Peyer's patch (tissue), 4 donors: ENCODE measurements at regions not wholly inside any gene's neighbourhood (a gene's known extent, or its start where the extent isn't known, plus 50 kb on each side); places are given as distances from the start of the nearest gene placed in this dataset.

Experiments used
- DNase-seq, 3 donors: peaks; one replicate each; pipeline ENCODE4 v3.0.0-alpha.2; 2017 to 2019
- H3K27ac ChIP-seq, 4 donors: fragments of 200-600 bp; sonication (generic); one replicate each; pipeline ENCODE4 v1.5.1; 2016 to 2019
- H3K27me3 ChIP-seq, 2 donors: fragments of 200-600 bp; sonication (generic); one replicate each; pipeline ENCODE4 v1.5.1; 2019
- H3K36me3 ChIP-seq, 3 donors: fragments of 200-600 bp; sonication (generic); one replicate each; pipeline ENCODE4 v1.5.1; 2016 to 2019
- H3K4me1 ChIP-seq, 4 donors: fragments of 200-600 bp; sonication (generic); one replicate each; pipeline ENCODE4 v1.5.1; 2016 to 2019
- H3K4me3 ChIP-seq, 4 donors: fragments of 200-600 bp; sonication (generic); 1 replicate in 3 of 4; 2 replicates in 1 of 4; pipeline ENCODE4 v1.5.1; 2016 to 2019; ENCODE audit warnings: mild to moderate bottlenecking in 1 of 4
- H3K9me3 ChIP-seq, 4 donors: fragments of 200-600 bp; sonication (generic); one replicate each; pipeline ENCODE4 v1.5.1; 2016 to 2019; ENCODE audit warnings: mild to moderate bottlenecking in 1 of 4
- CTCF ChIP-seq, 6 experiments: fragments of 450-650 bp in 4 of 6; fragments of 200-600 bp in 2 of 6; sonication (generic) in 1 of 6; IDR thresholded peaks; one replicate each; pipeline ENCODE4 v1.5.1; 2017 to 2019; ENCODE audit warnings: antibody characterized with exemption in 6 of 6, mild to moderate bottlenecking in 3 of 6, moderate library complexity in 1 of 6
- POLR2A ChIP-seq, 2 donors: fragments of 450-650 bp; IDR thresholded peaks; one replicate each; pipeline ENCODE4 v1.5.1; 2017; ENCODE audit warnings: antibody characterized with exemption in 2 of 2, mild to moderate bottlenecking in 2 of 2, moderate library complexity in 2 of 2

GRCh38 chr14:37843954-37844607, 248.7 kb downstream of the TTC6 start:
- no peaks in the 10 kb centered on the region for H3K9me3 ChIP-seq
- H3K4me1 ChIP-seq, result no peaks in the 10 kb centered on the region
- TF ChIP-seq POLR2A (IDR thresholded peaks at IDR 0.05) (no peak), CTCF (IDR thresholded peaks at IDR 0.05) (no peak)
- no peak overlapping the region for H3K27ac ChIP-seq
- H3K36me3 ChIP-seq, result no peaks in the 10 kb centered on the region
- no peaks in the 10 kb centered on the region for H3K27me3 ChIP-seq
- no peak for DNase-seq
- H3K4me3 ChIP-seq, result no peak overlapping the region

- Histone ChIP-seq H3K4me1 (no peaks in the 10 kb centered on the region), H3K27ac (no peak overlapping the region), H3K4me3 (no peak overlapping the region), H3K27me3 (no peaks in the 10 kb centered on the region), H3K9me3 (no peaks in the 10 kb centered on the region), H3K36me3 (no peaks in the 10 kb centered on the region)
- no peak for DNase-seq
- no peak for TF ChIP-seq POLR2A (IDR thresholded peaks at IDR 0.05)
- no peak for TF ChIP-seq CTCF (IDR thresholded peaks at IDR 0.05)
Measured at GRCh38 chr14:37844614-37845013, 249.2 kb downstream of the TTC6 start.

- H3K36me3 ChIP-seq, result no peaks in the 10 kb centered on the region
- H3K4me3 ChIP-seq, result no peak overlapping the region
- H3K27ac ChIP-seq, result no peak overlapping the region
- H3K27me3 ChIP-seq, result no peaks in the 10 kb centered on the region
- DNase-seq, result no peak
- no peak for TF ChIP-seq POLR2A (IDR thresholded peaks at IDR 0.05)
- no peak for TF ChIP-seq CTCF (IDR thresholded peaks at IDR 0.05)
- H3K9me3 ChIP-seq, result no peaks in the 10 kb centered on the region
- no peaks in the 10 kb centered on the region for H3K4me1 ChIP-seq
Measured at GRCh38 chr14:37848985-37849621, 253.7 kb downstream of the TTC6 start.

GRCh38 chr14:37851054-37851453, 255.6 kb downstream of the TTC6 start:
- no peaks in the 10 kb centered on the region for H3K9me3 ChIP-seq
- no peaks in the 10 kb centered on the region for H3K27me3 ChIP-seq
- no peak overlapping the region for H3K27ac ChIP-seq
- no peaks in the 10 kb centered on the region for H3K36me3 ChIP-seq
- H3K4me1 ChIP-seq, result no peaks in the 10 kb centered on the region
- H3K4me3 ChIP-seq, result no peak overlapping the region
- DNase-seq, result no peak
- no peak for TF ChIP-seq POLR2A (IDR thresholded peaks at IDR 0.05)
- TF ChIP-seq CTCF (IDR thresholded peaks at IDR 0.05), result no peak

- Histone ChIP-seq H3K27me3 (no peaks in the 10 kb centered on the region), H3K27ac (no peak overlapping the region), H3K4me1 (no peaks in the 10 kb centered on the region), H3K9me3 (no peaks in the 10 kb centered on the region), H3K36me3 (no peaks in the 10 kb centered on the region), H3K4me3 (no peak overlapping the region)
- no peak for TF ChIP-seq POLR2A (IDR thresholded peaks at IDR 0.05)
- no peak for DNase-seq
Measured at GRCh38 chr14:37855871-37856270, 260.4 kb downstream of the TTC6 start.

- no peaks in the 10 kb centered on the region for H3K4me1 ChIP-seq
- H3K27me3 ChIP-seq, result no peaks in the 10 kb centered on the region
- H3K27ac ChIP-seq, result no peak overlapping the region
- no peaks in the 10 kb centered on the region for H3K9me3 ChIP-seq
- DNase-seq, result no peak
- TF ChIP-seq CTCF (IDR thresholded peaks at IDR 0.05) (no peak), POLR2A (IDR thresholded peaks at IDR 0.05) (no peak)
- no peak overlapping the region for H3K4me3 ChIP-seq
- no peaks in the 10 kb centered on the region for H3K36me3 ChIP-seq
Measured at GRCh38 chr14:37857774-37858266, 262.4 kb downstream of the TTC6 start.
